ENCODE measurements at regions not wholly inside any gene's neighbourhood (a gene's known extent, or its start where the extent isn't known, plus 50 kb on each side); places are given as distances from the start of the nearest gene placed in this dataset.
"Not testable (repeated sequence)": the region's sequence is repeated elsewhere in the genome, so short reads cannot be mapped to it uniquely, and the experiment has no call there.

- no CpG with 5 or more reads among the region's 1 CpG for WGBS (ENCODE audit: extremely low coverage, insufficient coverage, insufficient read length)
- not testable (repeated sequence) for H3K36me3 ChIP-seq (ENCODE audit: control insufficient read depth in 1 of 2, insufficient read depth in 2 of 2, low read length in 2 of 2); H3K79me2 ChIP-seq (ENCODE audit: control insufficient read depth, insufficient read depth, low read length, poor library complexity); H3K14ac ChIP-seq (ENCODE audit: low read length); H2BK5ac ChIP-seq (ENCODE audit: low read depth, low read length, poor library complexity); H3K4me1 ChIP-seq (ENCODE audit: control insufficient read depth in 1 of 2, insufficient read depth in 2 of 2, low read length in 2 of 2); H3K4ac ChIP-seq (ENCODE audit: low read depth, low read length); H4K12ac ChIP-seq (ENCODE audit: low read depth, low read length); H3K27ac ChIP-seq (ENCODE audit: low read depth, low read length); H3K4me3 ChIP-seq (ENCODE audit: low read depth, low read length); DNase-seq; H3K27me3 ChIP-seq (ENCODE audit: insufficient read depth, low read length); H2BK120ac ChIP-seq (ENCODE audit: insufficient read depth, low read length, poor library complexity); H2AFZ ChIP-seq (ENCODE audit: insufficient read depth, low read length, poor library complexity); H3K23ac ChIP-seq (ENCODE audit: low read length); H3K4me2 ChIP-seq (ENCODE audit: low read length); H3K18ac ChIP-seq (ENCODE audit: low read length); H2AK5ac ChIP-seq (ENCODE audit: low read length); H4K91ac ChIP-seq (ENCODE audit: low read depth, low read length); H3K9ac ChIP-seq (ENCODE audit: low read length); H3K79me1 ChIP-seq (ENCODE audit: low read length); H2BK12ac ChIP-seq (ENCODE audit: low read length); H4K8ac ChIP-seq (ENCODE audit: low read depth, low read length); H3K9me3 ChIP-seq (ENCODE audit: insufficient read depth, low read depth, low read length)
These were observed 238.0 kb downstream of the ZNF621 start for GRCh38 chr3:40762771-40763170.

- H3K9ac ChIP-seq (ENCODE audit: low read length), result no peak overlapping the region
- H4K91ac ChIP-seq (ENCODE audit: low read depth, low read length), result no peak overlapping the region
- H3K9me3 ChIP-seq (ENCODE audit: insufficient read depth, low read depth, low read length), result no peaks in the 10 kb centered on the region
- no CpG with 5 or more reads among the region's 4 CpGs for WGBS (ENCODE audit: extremely low coverage, insufficient coverage, insufficient read length)
- no peak overlapping the region for H2BK12ac ChIP-seq (ENCODE audit: low read length)
- no peak overlapping the region for H3K27ac ChIP-seq (ENCODE audit: low read depth, low read length)
- no peak overlapping the region for H4K12ac ChIP-seq (ENCODE audit: low read depth, low read length)
- DNase-seq, result no peak
- no peaks in the 10 kb centered on the region for H3K36me3 ChIP-seq (ENCODE audit: control insufficient read depth in 1 of 2, insufficient read depth in 2 of 2, low read length in 2 of 2)
- H3K4me1 ChIP-seq (ENCODE audit: control insufficient read depth in 1 of 2, insufficient read depth in 2 of 2, low read length in 2 of 2), result no peaks in the 10 kb centered on the region
- no peak overlapping the region for H3K23ac ChIP-seq (ENCODE audit: low read length)
- no peaks in the 10 kb centered on the region for H3K27me3 ChIP-seq (ENCODE audit: insufficient read depth, low read length)
- H3K79me2 ChIP-seq (ENCODE audit: control insufficient read depth, insufficient read depth, low read length, poor library complexity), result no peaks in the 10 kb centered on the region
- H3K14ac ChIP-seq (ENCODE audit: low read length), result no peak overlapping the region
- H2BK120ac ChIP-seq (ENCODE audit: insufficient read depth, low read length, poor library complexity), result no peak overlapping the region
- H2AFZ ChIP-seq (ENCODE audit: insufficient read depth, low read length, poor library complexity), result no peak overlapping the region
- H2BK5ac ChIP-seq (ENCODE audit: low read depth, low read length, poor library complexity), result no peak overlapping the region
- H3K79me1 ChIP-seq (ENCODE audit: low read length), result no peaks in the 10 kb centered on the region
- no peak overlapping the region for H3K4me3 ChIP-seq (ENCODE audit: low read depth, low read length)
- H3K4me2 ChIP-seq (ENCODE audit: low read length), result no peak overlapping the region
- no peak overlapping the region for H2AK5ac ChIP-seq (ENCODE audit: low read length)
- no peak overlapping the region for H4K8ac ChIP-seq (ENCODE audit: low read depth, low read length)
- H3K18ac ChIP-seq (ENCODE audit: low read length), result no peak overlapping the region
- no peak overlapping the region for H3K4ac ChIP-seq (ENCODE audit: low read depth, low read length)
These were observed 239.0 kb downstream of the ZNF621 start for GRCh38 chr3:40763807-40764206.

- Histone ChIP-seq H3K9ac (ENCODE audit: low read length) (no peak overlapping the region), H3K23ac (ENCODE audit: low read length) (no peak overlapping the region), H3K27me3 (ENCODE audit: insufficient read depth, low read length) (no peaks in the 10 kb centered on the region), H3K4me2 (ENCODE audit: low read length) (no peak overlapping the region), H3K14ac (ENCODE audit: low read length) (no peak overlapping the region), H3K4me3 (ENCODE audit: low read depth, low read length) (no peak overlapping the region), H4K8ac (ENCODE audit: low read depth, low read length) (no peak overlapping the region), H3K79me1 (ENCODE audit: low read length) (no peaks in the 10 kb centered on the region), H3K4ac (ENCODE audit: low read depth, low read length) (no peak overlapping the region), H4K91ac (ENCODE audit: low read depth, low read length) (no peak overlapping the region), H3K36me3 (ENCODE audit: control insufficient read depth in 1 of 2, insufficient read depth in 2 of 2, low read length in 2 of 2) (no peaks in the 10 kb centered on the region), H3K18ac (ENCODE audit: low read length) (no peak overlapping the region), H3K27ac (ENCODE audit: low read depth, low read length) (no peak overlapping the region), H2AFZ (ENCODE audit: insufficient read depth, low read length, poor library complexity) (no peak overlapping the region), H3K9me3 (ENCODE audit: insufficient read depth, low read depth, low read length) (no peaks in the 10 kb centered on the region), H3K79me2 (ENCODE audit: control insufficient read depth, insufficient read depth, low read length, poor library complexity) (no peaks in the 10 kb centered on the region), H2AK5ac (ENCODE audit: low read length) (no peak overlapping the region), H2BK120ac (ENCODE audit: insufficient read depth, low read length, poor library complexity) (no peak overlapping the region), H3K4me1 (ENCODE audit: control insufficient read depth in 1 of 2, insufficient read depth in 2 of 2, low read length in 2 of 2) (no peaks in the 10 kb centered on the region), H2BK12ac (ENCODE audit: low read length) (no peak overlapping the region), H2BK5ac (ENCODE audit: low read depth, low read length, poor library complexity) (no peak overlapping the region), H4K12ac (ENCODE audit: low read depth, low read length) (no peak overlapping the region)
- WGBS (ENCODE audit: extremely low coverage, insufficient coverage, insufficient read length), result no CpG with 5 or more reads among the region's 2 CpGs
- DNase-seq, result no peak
These were observed 240.0 kb downstream of the ZNF621 start for GRCh38 chr3:40764747-40765146.

- Histone ChIP-seq H3K14ac (ENCODE audit: low read length) (no peak overlapping the region), H4K91ac (ENCODE audit: low read depth, low read length) (no peak overlapping the region), H4K12ac (ENCODE audit: low read depth, low read length) (no peak overlapping the region), H3K27me3 (ENCODE audit: insufficient read depth, low read length) (no peaks in the 10 kb centered on the region), H3K27ac (ENCODE audit: low read depth, low read length) (no peak overlapping the region), H3K4me3 (ENCODE audit: low read depth, low read length) (no peak overlapping the region), H3K18ac (ENCODE audit: low read length) (no peak overlapping the region), H3K4ac (ENCODE audit: low read depth, low read length) (no peak overlapping the region), H2BK5ac (ENCODE audit: low read depth, low read length, poor library complexity) (no peak overlapping the region), H3K23ac (ENCODE audit: low read length) (no peak overlapping the region), H2BK120ac (ENCODE audit: insufficient read depth, low read length, poor library complexity) (no peak overlapping the region), H4K8ac (ENCODE audit: low read depth, low read length) (no peak overlapping the region), H3K9ac (ENCODE audit: low read length) (no peak overlapping the region), H3K79me1 (ENCODE audit: low read length) (no peaks in the 10 kb centered on the region), H3K4me2 (ENCODE audit: low read length) (no peak overlapping the region), H3K9me3 (ENCODE audit: insufficient read depth, low read depth, low read length) (no peaks in the 10 kb centered on the region), H2AK5ac (ENCODE audit: low read length) (no peak overlapping the region), H3K36me3 (ENCODE audit: control insufficient read depth in 1 of 2, insufficient read depth in 2 of 2, low read length in 2 of 2) (no peaks in the 10 kb centered on the region), H3K4me1 (ENCODE audit: control insufficient read depth in 1 of 2, insufficient read depth in 2 of 2, low read length in 2 of 2) (no peaks in the 10 kb centered on the region), H2BK12ac (ENCODE audit: low read length) (no peak overlapping the region), H3K79me2 (ENCODE audit: control insufficient read depth, insufficient read depth, low read length, poor library complexity) (no peaks in the 10 kb centered on the region), H2AFZ (ENCODE audit: insufficient read depth, low read length, poor library complexity) (no peak overlapping the region)
- no CpG with 5 or more reads among the region's 3 CpGs for WGBS (ENCODE audit: extremely low coverage, insufficient coverage, insufficient read length)
- no peak for DNase-seq
These were observed 241.1 kb downstream of the ZNF621 start for GRCh38 chr3:40765884-40766283.

Data from trophoblast cell (in vitro differentiated cells and primary cell).